Common myeloid progenitor, CD34-positive (primary cell): ENCODE measurements at regions not wholly inside any gene's neighbourhood (a gene's known extent, or its start where the extent isn't known, plus 50 kb on each side); places are given as distances from the start of the nearest gene placed in this dataset.
A peak's percentile ranks its signal among the peaks of the same experiment; 100 is the strongest.

Experiments
- CTCF ChIA-PET: fragments of 350-600 bp; sonication (Branson Sonifier 250); formaldehyde crosslinking; loops from one replicate; lab custom pipeline; 2021; ENCODE audit warnings: antibody characterized with exemption; lab: Charles Lee
- POLR2A ChIA-PET: fragments of 350-600 bp; sonication (Branson Sonifier 250); formaldehyde crosslinking; loops from one replicate; lab custom pipeline; 2021; ENCODE audit warnings: antibody characterized with exemption; lab: Charles Lee
- DNase-seq, 3 donors: peaks; one replicate each; pipeline versions ENCODE4 v3.0.0 to v3.0.0-alpha.2; 2013
- H3K27ac ChIP-seq, 2 experiments: 1 replicate in 1 of 2; 2 replicates in 1 of 2; pipeline ENCODE4 v1.7.0; 2013; ENCODE audit warnings: inconsistent platforms in 2 of 2, low read length in 2 of 2, mild to moderate bottlenecking in 2 of 2, low read depth in 1 of 2, moderate library complexity in 1 of 2; ENCODE audit not compliant: severe bottlenecking in 2 of 2, insufficient read depth in 1 of 2, poor library complexity in 1 of 2
- H3K27me3 ChIP-seq, 5 experiments: replicated peaks in 2 of 5; 1 replicate in 3 of 5; 2 replicates in 2 of 5; pipeline versions ENCODE4 v1.6.1 to v1.7.0; 2013; ENCODE audit warnings: low read length in 4 of 5, mild to moderate bottlenecking in 2 of 5, moderate library complexity in 2 of 5, inconsistent platforms in 1 of 5; ENCODE audit not compliant: insufficient read depth in 5 of 5, control insufficient read depth in 4 of 5
- H3K36me3 ChIP-seq, 4 experiments: 1 replicate in 2 of 4; 2 replicates in 2 of 4; pipeline versions ENCODE4 v1.6.1 to v1.7.0; 2013; ENCODE audit warnings: low read length in 3 of 4, control low read depth in 1 of 4, mild to moderate bottlenecking in 1 of 4; ENCODE audit not compliant: control insufficient read depth in 4 of 4, insufficient read depth in 4 of 4
- H3K4me1 ChIP-seq, 4 experiments: 1 replicate in 3 of 4; 2 replicates in 1 of 4; pipeline versions ENCODE4 v1.6.1 to v1.7.1; 2013; ENCODE audit warnings: low read length in 3 of 4, mild to moderate bottlenecking in 3 of 4, control low read depth in 1 of 4, inconsistent platforms in 1 of 4, moderate library complexity in 1 of 4; ENCODE audit not compliant: control insufficient read depth in 4 of 4, insufficient read depth in 4 of 4; ENCODE audit errors: control extremely low read depth in 1 of 4
- H3K4me3 ChIP-seq, 7 experiments: 1 replicate in 4 of 7; 2 replicates in 3 of 7; pipeline versions ENCODE4 v1.5.1 to v1.7.0; 2013; ENCODE audit warnings: mild to moderate bottlenecking in 7 of 7, low read length in 6 of 7, moderate library complexity in 6 of 7, inconsistent platforms in 2 of 7, low read depth in 2 of 7, control low read depth in 1 of 7; ENCODE audit not compliant: insufficient read depth in 4 of 7, control insufficient read depth in 1 of 7; ENCODE audit errors: extremely low read depth in 1 of 7
- H3K9me3 ChIP-seq, 5 experiments: 1 replicate in 4 of 5; 2 replicates in 1 of 5; pipeline versions ENCODE4 v1.6.1 to v1.7.1; 2013; ENCODE audit warnings: low read length in 4 of 5, mild to moderate bottlenecking in 2 of 5, inconsistent platforms in 1 of 5, low read depth in 1 of 5, moderate library complexity in 1 of 5; ENCODE audit not compliant: control insufficient read depth in 4 of 5, insufficient read depth in 2 of 5; ENCODE audit errors: control extremely low read depth in 1 of 5
- WGBS: methylation state at CpG from one replicate; pipeline ENCODE4 v1.1.5; 2013; ENCODE audit not compliant: insufficient coverage; 5-methylcytosine and 5-hydroxymethylcytosine counted together

GRCh38 chr17:33508215-33508614, 215.1 kb upstream of the ASIC2 start:
- WGBS: 90% methylated on average over 3 of the region's 3 CpGs
- Histone ChIP-seq H3K27me3 (peaks cover 5 to 18% (median 6%) of the 10 kb centered on the region in 5 experiments), H3K4me3 (no peak overlapping the region), H3K4me1 (peaks cover 0 to 9% (median 0%) of the 10 kb centered on the region in 4 experiments), H3K9me3 (no peaks in the 10 kb centered on the region), H3K27ac (no peak overlapping the region), H3K36me3 (no peaks in the 10 kb centered on the region)
- DNase-seq: no peak
- CTCF ChIA-PET: interaction anchor here (0.9 to 1.0 kb wide), 2 partner anchors 10 to 12 kb away, joined by 3 to 5 read pairs; no protein-coding TSS in a partner anchor
- POLR2A ChIA-PET: no interaction called here

GRCh38 chr17:33509331-33509730, 216.2 kb upstream of the ASIC2 start:
- WGBS: 95% methylated on average over 8 of the region's 8 CpGs
- Histone ChIP-seq H3K4me1 (peaks cover 0 to 9% (median 0%) of the 10 kb centered on the region in 4 experiments), H3K9me3 (peaks cover 0 to 2% (median 0%) of the 10 kb centered on the region in 5 experiments), H3K27ac (no peak overlapping the region), H3K36me3 (no peaks in the 10 kb centered on the region), H3K27me3 (peaks cover 2 to 18% (median 6%) of the 10 kb centered on the region in 5 experiments), H3K4me3 (no peak overlapping the region)
- DNase-seq: no peak
- ChIA-PET POLR2A (no interaction called here), CTCF (no interaction called here)

- CTCF ChIA-PET: interaction anchor here (1.5 to 2.7 kb wide), 2 partner anchors 9 to 26 kb away, joined by 3 to 8 read pairs; no protein-coding TSS in a partner anchor
- Histone ChIP-seq H3K4me3 (no peak overlapping the region), H3K27me3 (peaks cover 0 to 16% (median 6%) of the 10 kb centered on the region in 5 experiments), H3K4me1 (peaks cover 0 to 6% (median 0%) of the 10 kb centered on the region in 4 experiments), H3K27ac (no peak overlapping the region), H3K36me3 (no peaks in the 10 kb centered on the region), H3K9me3 (peaks cover 0 to 2% (median 0%) of the 10 kb centered on the region in 5 experiments)
- WGBS: no CpG with 5 or more reads among the region's 2 CpGs
- POLR2A ChIA-PET: no interaction called here
- DNase-seq: peak in 1 of 3 donors; percentile 4
These were observed 218.6 kb upstream of the ASIC2 start for GRCh38 chr17:33511670-33512069.

- H3K4me3 ChIP-seq: no peak overlapping the region
- ChIA-PET CTCF (interaction anchor here (1.5 to 2.7 kb wide), 2 partner anchors 9 to 26 kb away, joined by 3 to 8 read pairs; no protein-coding TSS in a partner anchor), POLR2A (no interaction called here)
- peaks cover 0 to 16% (median 4%) of the 10 kb centered on the region in 5 experiments for H3K27me3 ChIP-seq
- no peak for DNase-seq
- no peaks in the 10 kb centered on the region for H3K36me3 ChIP-seq
- H3K27ac ChIP-seq: no peak overlapping the region
- H3K4me1 ChIP-seq: peaks cover 0 to 2% (median 0%) of the 10 kb centered on the region in 4 experiments
- peaks cover 0 to 2% (median 0%) of the 10 kb centered on the region in 5 experiments for H3K9me3 ChIP-seq
These were observed 219.0 kb upstream of the ASIC2 start for GRCh38 chr17:33512113-33512512.

- H3K9me3 ChIP-seq: peaks cover 0 to 2% (median 0%) of the 10 kb centered on the region in 5 experiments
- CTCF ChIA-PET: no interaction called here
- no peaks in the 10 kb centered on the region for H3K4me1 ChIP-seq
- H3K4me3 ChIP-seq: no peak overlapping the region
- H3K27ac ChIP-seq: no peak overlapping the region
- no peaks in the 10 kb centered on the region for H3K36me3 ChIP-seq
- DNase-seq: no peak
- peaks cover 0 to 16% (median 3%) of the 10 kb centered on the region in 5 experiments for H3K27me3 ChIP-seq
- 93% methylated on average over 5 of the region's 5 CpGs for WGBS
- POLR2A ChIA-PET: no interaction called here
These were observed 220.7 kb upstream of the ASIC2 start for GRCh38 chr17:33513769-33514168.

GRCh38 chr17:33514369-33514768, 221.3 kb upstream of the ASIC2 start:
- H3K36me3 ChIP-seq: no peaks in the 10 kb centered on the region
- no peaks in the 10 kb centered on the region for H3K4me1 ChIP-seq
- peaks cover 0 to 2% (median 0%) of the 10 kb centered on the region in 5 experiments for H3K9me3 ChIP-seq
- H3K27ac ChIP-seq: no peak overlapping the region
- POLR2A ChIA-PET: no interaction called here
- CTCF ChIA-PET: no interaction called here
- H3K27me3 ChIP-seq: peaks cover 0 to 16% (median 0%) of the 10 kb centered on the region in 5 experiments
- 93% methylated on average over 3 of the region's 6 CpGs for WGBS
- no peak for DNase-seq
- H3K4me3 ChIP-seq: no peak overlapping the region

- H3K9me3 ChIP-seq: peaks cover 0 to 2% (median 0%) of the 10 kb centered on the region in 5 experiments
- peaks cover 0 to 12% (median 0%) of the 10 kb centered on the region in 5 experiments for H3K27me3 ChIP-seq
- H3K4me3 ChIP-seq: no peak overlapping the region
- no peak overlapping the region for H3K27ac ChIP-seq
- POLR2A ChIA-PET: no interaction called here
- WGBS: 90% methylated on average over 2 of the region's 7 CpGs
- DNase-seq: no peak
- H3K36me3 ChIP-seq: no peaks in the 10 kb centered on the region
- no peaks in the 10 kb centered on the region for H3K4me1 ChIP-seq
- CTCF ChIA-PET: no interaction called here
These were observed 222.9 kb upstream of the ASIC2 start for GRCh38 chr17:33515974-33516373.
